ENCODE measurements at regions not wholly inside any gene's neighbourhood (a gene's known extent, or its start where the extent isn't known, plus 50 kb on each side); places are given as distances from the start of the nearest gene placed in this dataset.

DNA sequence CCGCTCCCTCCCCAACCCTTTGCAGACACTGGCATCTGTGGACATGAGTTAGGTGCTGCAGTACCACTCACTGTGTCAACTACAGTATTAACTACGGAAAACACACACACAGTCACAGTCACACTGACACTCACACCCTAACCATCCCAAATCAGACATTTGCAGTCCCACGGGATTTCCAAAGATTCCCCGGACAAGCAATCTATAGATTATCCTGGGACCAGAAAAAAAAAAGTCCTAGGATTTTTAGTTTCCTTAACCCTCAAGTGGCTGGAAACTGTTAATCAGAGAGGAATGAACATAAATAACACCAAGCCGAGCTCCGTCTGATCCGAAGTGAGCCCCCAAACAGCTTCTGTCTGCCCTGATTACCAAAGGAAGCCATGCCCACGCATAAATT is 81.9 kb upstream of the DHRSX start:
- TF ChIP-seq RFX5 (IDR thresholded peaks at IDR 0.05; ENCODE audit: low read length) (no peak), POLR2AphosphoS5 (IDR thresholded peaks at IDR 0.05; ENCODE audit: low read depth, low read length) (no peak), EP300 (IDR thresholded peaks at IDR 0.05; ENCODE audit: borderline replicate concordance in 1 of 2, low read depth in 1 of 2, low read length in 1 of 2) (no peak), RXRA (IDR thresholded peaks at IDR 0.05; ENCODE audit: borderline replicate concordance, low read depth) (no peak)
- TF ChIP-seq, protein P1, sequence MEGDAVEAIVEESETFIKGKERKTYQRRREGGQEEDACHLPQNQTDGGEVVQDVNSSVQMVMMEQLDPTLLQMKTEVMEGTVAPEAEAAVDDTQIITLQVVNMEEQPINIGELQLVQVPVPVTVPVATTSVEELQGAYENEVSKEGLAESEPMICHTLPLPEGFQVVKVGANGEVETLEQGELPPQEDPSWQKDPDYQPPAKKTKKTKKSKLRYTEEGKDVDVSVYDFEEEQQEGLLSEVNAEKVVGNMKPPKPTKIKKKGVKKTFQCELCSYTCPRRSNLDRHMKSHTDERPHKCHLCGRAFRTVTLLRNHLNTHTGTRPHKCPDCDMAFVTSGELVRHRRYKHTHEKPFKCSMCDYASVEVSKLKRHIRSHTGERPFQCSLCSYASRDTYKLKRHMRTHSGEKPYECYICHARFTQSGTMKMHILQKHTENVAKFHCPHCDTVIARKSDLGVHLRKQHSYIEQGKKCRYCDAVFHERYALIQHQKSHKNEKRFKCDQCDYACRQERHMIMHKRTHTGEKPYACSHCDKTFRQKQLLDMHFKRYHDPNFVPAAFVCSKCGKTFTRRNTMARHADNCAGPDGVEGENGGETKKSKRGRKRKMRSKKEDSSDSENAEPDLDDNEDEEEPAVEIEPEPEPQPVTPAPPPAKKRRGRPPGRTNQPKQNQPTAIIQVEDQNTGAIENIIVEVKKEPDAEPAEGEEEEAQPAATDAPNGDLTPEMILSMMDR (IDR thresholded peaks at IDR 0.05): no peak
